Fibroblast of pulmonary artery (primary cell): ENCODE measurements at regions not wholly inside any gene's neighbourhood (a gene's known extent, or its start where the extent isn't known, plus 50 kb on each side); places are given as distances from the start of the nearest gene placed in this dataset.

Experiments
- DNase-seq: peaks from one replicate; pipeline ENCODE4 v3.0.0-alpha.2; 2010; ENCODE audit warnings: low read depth
- H3K4me3 ChIP-seq: replicated peaks from 2 replicates; pipeline ENCODE4 v1.5.1; 2011; ENCODE audit warnings: low read depth, mild to moderate bottlenecking, control low read depth, low read length, moderate library complexity
- TF ChIP-seq, protein P1 (sequence below): IDR thresholded peaks from 2 replicates; pipeline ENCODE4 v1.5.1; 2011; ENCODE audit warnings: mild to moderate bottlenecking, control low read depth, low read length, inconsistent platforms; ENCODE audit errors: missing control alignments

DNA sequence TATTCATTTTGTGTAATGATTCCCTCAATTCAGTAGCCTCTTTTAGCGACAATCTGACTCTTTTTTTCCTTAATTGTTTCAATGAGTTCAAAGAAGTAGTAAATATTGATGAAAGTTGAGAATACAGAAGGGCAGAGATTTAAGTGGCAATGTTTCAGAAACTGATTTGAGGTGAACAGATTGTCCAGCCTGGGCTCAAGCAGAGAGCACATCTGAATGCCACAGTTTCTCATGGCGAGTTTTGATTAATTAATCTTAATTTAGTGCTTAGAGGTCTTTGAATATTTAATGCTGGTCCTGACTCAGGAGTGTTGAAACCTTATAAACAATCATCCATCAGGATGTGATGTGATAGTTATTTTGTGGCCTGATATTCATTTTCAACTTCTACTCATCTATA lies 890.7 kb upstream of the SLITRK6 start:
- TF ChIP-seq, protein P1, sequence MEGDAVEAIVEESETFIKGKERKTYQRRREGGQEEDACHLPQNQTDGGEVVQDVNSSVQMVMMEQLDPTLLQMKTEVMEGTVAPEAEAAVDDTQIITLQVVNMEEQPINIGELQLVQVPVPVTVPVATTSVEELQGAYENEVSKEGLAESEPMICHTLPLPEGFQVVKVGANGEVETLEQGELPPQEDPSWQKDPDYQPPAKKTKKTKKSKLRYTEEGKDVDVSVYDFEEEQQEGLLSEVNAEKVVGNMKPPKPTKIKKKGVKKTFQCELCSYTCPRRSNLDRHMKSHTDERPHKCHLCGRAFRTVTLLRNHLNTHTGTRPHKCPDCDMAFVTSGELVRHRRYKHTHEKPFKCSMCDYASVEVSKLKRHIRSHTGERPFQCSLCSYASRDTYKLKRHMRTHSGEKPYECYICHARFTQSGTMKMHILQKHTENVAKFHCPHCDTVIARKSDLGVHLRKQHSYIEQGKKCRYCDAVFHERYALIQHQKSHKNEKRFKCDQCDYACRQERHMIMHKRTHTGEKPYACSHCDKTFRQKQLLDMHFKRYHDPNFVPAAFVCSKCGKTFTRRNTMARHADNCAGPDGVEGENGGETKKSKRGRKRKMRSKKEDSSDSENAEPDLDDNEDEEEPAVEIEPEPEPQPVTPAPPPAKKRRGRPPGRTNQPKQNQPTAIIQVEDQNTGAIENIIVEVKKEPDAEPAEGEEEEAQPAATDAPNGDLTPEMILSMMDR, result no peak
- no peak overlapping the region for H3K4me3 ChIP-seq
- no peak for DNase-seq

DNA sequence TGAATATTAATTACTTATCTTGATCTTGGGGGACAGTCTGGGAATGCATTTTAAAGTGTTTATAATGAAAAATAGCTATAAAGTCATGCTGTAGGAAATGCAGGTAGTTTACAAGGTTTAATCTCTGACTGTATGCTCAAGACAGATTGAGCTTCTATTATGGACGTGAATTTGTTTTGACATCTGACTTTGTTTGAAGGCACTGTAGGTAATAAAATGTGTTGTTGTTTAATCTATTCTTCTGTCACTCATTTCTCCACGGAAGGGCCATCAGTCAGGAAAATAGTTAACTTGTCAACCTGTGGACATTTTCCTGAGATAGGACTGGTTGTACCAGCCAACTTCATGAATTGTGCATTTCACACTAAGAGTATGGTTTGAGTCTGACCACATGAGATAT lies 893.1 kb upstream of the SLITRK6 start:
- TF ChIP-seq, protein P1, result no peak
- no peak for DNase-seq
- H3K4me3 ChIP-seq, result no peak overlapping the region

DNA sequence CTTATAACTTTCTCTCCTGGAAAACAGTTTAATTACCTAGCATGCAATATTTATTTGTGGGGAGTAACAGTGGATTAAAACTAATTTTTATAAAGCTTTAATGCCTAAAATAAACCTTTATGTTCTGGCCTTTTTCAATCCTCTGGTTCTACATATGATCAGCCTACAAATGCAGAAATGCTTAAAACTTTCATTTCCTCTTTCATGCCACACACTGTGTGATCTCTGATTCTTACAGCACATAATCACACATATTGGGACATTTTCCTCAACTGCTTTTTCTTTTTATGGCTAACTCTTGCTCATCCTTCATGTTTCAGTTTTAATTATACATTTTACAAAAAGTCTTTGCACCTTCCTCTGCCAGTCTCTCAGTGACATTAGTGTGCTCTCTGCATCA lies 910.8 kb upstream of the SLITRK6 start:
- H3K4me3 ChIP-seq, result no peak overlapping the region
- TF ChIP-seq, protein P1, result no peak
- no peak for DNase-seq

DNA sequence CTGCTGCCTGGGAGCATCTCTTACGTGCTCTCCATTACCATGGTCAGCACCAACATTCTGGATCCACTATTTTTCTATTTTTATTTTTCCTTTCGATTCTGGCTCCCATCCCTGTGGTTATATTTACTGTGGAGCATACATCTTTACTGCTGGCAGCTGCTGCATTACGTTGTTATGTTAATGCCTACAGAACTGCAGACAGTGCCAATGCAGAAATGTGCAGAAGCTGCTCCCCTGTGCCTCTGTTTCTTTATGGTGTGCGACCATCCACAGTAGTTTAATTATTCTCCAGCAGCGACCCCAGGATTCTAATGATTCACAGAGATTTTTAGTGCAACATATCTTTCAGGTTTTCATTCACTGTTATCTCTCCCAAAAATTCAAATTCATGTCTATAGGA lies 911.7 kb upstream of the SLITRK6 start:
- TF ChIP-seq, protein P1, result no peak
- DNase-seq, result no peak
- no peak overlapping the region for H3K4me3 ChIP-seq

DNA sequence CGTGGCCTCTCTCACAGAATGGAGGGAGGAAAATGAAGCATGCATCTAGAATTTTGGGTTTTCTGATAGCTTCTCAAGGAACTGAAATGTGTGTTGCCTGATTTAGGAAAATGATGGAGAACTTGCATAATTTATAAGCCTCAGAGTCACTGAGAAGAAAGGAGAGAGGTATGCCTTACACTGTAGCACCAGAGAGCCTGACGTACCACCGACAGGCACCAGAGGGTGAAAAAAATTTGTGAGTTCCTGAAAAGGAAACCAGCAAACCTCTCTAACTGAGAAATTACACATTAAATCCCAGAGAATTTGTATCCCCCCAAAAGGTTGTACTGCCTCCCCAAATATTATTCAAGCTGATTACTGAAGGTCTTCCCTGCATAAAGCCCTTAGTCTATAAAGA lies 915.3 kb upstream of the SLITRK6 start:
- TF ChIP-seq, protein P1, result no peak
- H3K4me3 ChIP-seq, result no peak overlapping the region
- DNase-seq, result no peak

DNA sequence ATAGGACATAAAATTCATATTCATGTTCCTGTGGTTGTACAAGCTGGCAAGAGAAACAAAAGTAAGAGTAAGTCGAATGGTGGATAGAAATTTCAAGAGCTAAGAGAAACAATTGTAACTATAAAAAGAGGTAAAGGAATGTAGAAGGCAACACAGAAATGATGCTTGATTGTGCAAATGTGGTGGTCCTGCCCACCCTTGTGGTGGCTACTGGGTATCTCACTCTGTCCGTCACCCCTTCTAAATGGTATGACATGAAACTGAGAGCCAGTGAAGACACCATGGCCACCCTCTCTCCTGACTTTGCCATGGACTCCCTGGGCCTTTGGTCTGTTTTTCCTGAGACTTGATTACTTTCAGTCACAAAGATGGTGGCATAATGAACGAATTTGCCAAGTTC lies 925.9 kb upstream of the SLITRK6 start:
- DNase-seq, result no peak
- H3K4me3 ChIP-seq, result no peak overlapping the region
- TF ChIP-seq, protein P1, result no peak

DNA sequence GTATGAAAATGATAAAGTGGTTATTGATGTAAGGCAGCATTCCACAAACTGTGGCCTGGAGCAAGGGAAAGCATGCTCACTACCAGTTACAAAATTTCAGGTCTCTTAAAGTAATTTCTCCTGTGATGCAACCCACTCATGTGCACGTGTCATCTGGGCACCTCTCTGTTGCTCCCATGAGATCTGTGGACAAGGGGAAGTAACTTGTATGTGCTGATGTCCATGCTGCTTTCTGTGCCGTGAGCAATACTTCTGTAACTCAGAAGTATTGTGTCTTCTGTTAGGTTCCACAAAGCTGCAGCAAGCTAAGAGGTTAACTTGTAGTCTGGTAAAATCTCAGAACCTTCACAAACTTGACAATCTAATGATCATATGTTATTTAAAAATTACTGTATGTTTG lies 930.0 kb upstream of the SLITRK6 start:
- DNase-seq, result no peak
- TF ChIP-seq, protein P1, result no peak
- H3K4me3 ChIP-seq, result no peak overlapping the region
